ENCODE measurements at regions not wholly inside any gene's neighbourhood (a gene's known extent, or its start where the extent isn't known, plus 50 kb on each side); places are given as distances from the start of the nearest gene placed in this dataset.
A peak's percentile ranks its signal among the peaks of the same experiment; 100 is the strongest.

DNA sequence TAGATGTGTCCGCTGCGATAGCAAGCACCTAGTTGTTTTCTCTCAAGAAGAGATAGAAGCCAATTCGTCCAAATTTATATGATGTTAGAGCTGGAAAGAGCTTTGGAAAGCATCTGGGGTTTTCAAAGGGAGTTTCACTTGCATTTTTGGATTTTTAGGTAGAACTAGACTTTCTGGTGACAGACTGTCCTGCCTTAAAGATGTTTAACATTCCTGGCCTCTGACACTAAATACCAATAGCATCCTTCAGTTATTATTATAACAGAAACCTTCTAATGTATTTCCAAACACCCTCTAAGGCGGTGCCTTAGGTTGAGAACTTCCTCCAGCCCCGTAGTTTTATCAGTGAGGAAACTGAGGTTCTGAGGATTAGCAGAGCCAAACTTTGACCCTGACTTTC, 305.3 kb downstream of the SATB1 start:
- CTCF ChIA-PET, result no interaction called here
- no peak for DNase-seq (ENCODE audit: extremely low spot score)
- TF ChIP-seq NFRKB (IDR thresholded peaks at IDR 0.05) (no peak), SUZ12 (IDR thresholded peaks at IDR 0.05) (no peak), FOXA1 (IDR thresholded peaks at IDR 0.05) (no peak)
- TF ChIP-seq, protein P1, sequence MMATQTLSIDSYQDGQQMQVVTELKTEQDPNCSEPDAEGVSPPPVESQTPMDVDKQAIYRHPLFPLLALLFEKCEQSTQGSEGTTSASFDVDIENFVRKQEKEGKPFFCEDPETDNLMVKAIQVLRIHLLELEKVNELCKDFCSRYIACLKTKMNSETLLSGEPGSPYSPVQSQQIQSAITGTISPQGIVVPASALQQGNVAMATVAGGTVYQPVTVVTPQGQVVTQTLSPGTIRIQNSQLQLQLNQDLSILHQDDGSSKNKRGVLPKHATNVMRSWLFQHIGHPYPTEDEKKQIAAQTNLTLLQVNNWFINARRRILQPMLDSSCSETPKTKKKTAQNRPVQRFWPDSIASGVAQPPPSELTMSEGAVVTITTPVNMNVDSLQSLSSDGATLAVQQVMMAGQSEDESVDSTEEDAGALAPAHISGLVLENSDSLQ (IDR thresholded peaks at IDR 0.05), result no peak
- POLR2A ChIA-PET, result no interaction called here

DNA sequence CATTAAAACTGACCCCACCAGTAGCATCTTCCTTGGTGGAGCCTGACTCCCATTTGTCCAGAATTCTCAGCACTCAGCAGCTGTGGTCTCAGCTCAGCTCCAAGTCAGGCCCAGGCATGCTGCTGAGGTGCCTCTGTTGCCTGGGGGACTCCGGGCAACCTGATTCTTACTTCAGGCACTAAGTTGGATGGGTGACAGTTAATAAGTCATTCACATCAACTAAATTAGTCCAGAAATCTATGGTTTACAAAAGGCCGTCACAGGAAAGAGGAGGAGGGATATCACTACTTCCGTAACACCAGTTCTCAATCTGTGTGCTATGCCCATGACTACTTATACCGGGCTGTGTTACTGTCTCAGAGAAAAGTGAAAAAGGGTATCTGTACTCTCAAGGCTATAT, 310.2 kb downstream of the SATB1 start:
- no peak for DNase-seq (ENCODE audit: extremely low spot score)
- CTCF ChIA-PET, result no interaction called here
- POLR2A ChIA-PET, result no interaction called here
- TF ChIP-seq FOXM1 (IDR thresholded peaks at IDR 0.05; ENCODE audit: borderline replicate concordance) (no peak), L3MBTL2 (conservative IDR thresholded peaks at IDR 0.05) (no peak), ELF4 (IDR thresholded peaks at IDR 0.05) (no peak), ARNT (IDR thresholded peaks at IDR 0.05) (no peak), SUZ12 (IDR thresholded peaks at IDR 0.05) (no peak), CTBP1 (IDR thresholded peaks at IDR 0.05; ENCODE audit: borderline replicate concordance) (no peak), LEF1 (IDR thresholded peaks at IDR 0.05; ENCODE audit: borderline replicate concordance) (no peak), FOXA1 (IDR thresholded peaks at IDR 0.05) (no peak), SP1 (IDR thresholded peaks at IDR 0.05) (no peak), NFRKB (IDR thresholded peaks at IDR 0.05) (no peak)
- TF ChIP-seq, protein P1 (IDR thresholded peaks at IDR 0.05), result no peak

DNA sequence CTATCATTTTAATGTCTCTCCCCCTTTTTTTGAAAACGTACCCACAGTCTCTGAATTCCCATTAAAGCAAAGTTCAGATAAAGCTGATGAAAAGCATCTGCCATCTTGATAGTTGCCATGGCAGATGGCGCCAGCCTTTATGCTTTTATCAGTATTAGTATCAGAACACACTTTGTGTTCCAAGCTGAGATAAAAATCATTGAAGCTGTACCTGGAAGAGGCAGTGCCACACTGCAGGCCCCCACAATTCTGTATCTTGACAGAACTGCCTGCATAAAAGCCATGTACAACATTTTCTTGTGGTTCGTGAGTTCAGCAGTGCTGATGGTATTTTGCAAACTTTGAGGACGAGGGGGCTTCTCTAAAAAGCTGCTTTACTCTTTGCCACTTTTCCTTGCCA, 311.7 kb downstream of the SATB1 start:
- TF ChIP-seq ELF4 (IDR thresholded peaks at IDR 0.05), result no peak
- no peak for TF ChIP-seq CTBP1 (IDR thresholded peaks at IDR 0.05; ENCODE audit: borderline replicate concordance)
- no peak for TF ChIP-seq TARDBP (IDR thresholded peaks at IDR 0.05)
- no peak for TF ChIP-seq FOXK2 (IDR thresholded peaks at IDR 0.05)
- no peak for TF ChIP-seq L3MBTL2 (conservative IDR thresholded peaks at IDR 0.05)
- TF ChIP-seq NFRKB (IDR thresholded peaks at IDR 0.05), result no peak
- TF ChIP-seq BHLHE40 (IDR thresholded peaks at IDR 0.05; ENCODE audit: borderline replicate concordance), result no peak
- TF ChIP-seq SUZ12 (IDR thresholded peaks at IDR 0.05), result no peak
- no peak for TF ChIP-seq ARNT (IDR thresholded peaks at IDR 0.05)
- no peak for TF ChIP-seq ZNF384 (IDR thresholded peaks at IDR 0.05)
- no peak for TF ChIP-seq HDGF (IDR thresholded peaks at IDR 0.05; ENCODE audit: borderline replicate concordance)
- no peak for TF ChIP-seq LEF1 (IDR thresholded peaks at IDR 0.05; ENCODE audit: borderline replicate concordance)
- no peak for TF ChIP-seq FOXA1 (IDR thresholded peaks at IDR 0.05)
- TF ChIP-seq, protein P1 (IDR thresholded peaks at IDR 0.05), result no peak
- TF ChIP-seq FOXM1 (IDR thresholded peaks at IDR 0.05; ENCODE audit: borderline replicate concordance), result no peak
- ChIA-PET CTCF (no interaction called here), POLR2A (no interaction called here)
- no peak for DNase-seq (ENCODE audit: extremely low spot score)

DNA sequence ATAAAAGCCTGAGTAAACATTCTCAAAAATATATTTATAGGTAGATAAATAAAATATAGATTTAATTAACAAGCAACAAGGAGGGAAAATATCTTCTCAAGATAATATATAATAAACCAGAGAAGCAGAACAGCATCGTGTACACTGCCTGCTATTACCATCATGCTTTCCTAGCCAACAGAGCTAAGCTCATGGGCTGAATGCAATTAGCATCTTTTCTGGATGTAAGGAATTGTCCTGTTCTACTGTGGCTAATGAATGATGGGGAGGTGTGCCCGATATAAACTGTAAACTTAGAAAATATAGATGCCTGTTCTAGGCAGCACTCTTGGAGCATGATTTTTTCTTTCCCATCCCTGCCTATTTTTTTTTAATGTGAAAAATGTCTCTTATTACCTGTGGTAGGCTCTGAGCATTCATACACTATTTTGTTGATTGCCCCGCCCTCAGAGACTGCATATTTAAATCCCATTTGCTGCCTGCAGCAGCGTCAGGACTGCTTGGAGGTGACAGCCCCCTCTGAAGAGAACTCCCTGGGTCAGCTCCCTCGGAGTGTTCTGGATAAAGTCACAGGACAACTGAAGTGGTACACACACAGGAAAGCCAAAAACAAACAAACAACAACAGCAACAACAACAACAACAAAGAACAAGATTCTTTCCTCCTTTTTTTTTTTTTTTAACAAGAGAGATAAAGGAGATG, 312.3 kb downstream of the SATB1 start:
- CTCF ChIA-PET, result no interaction called here
- DNase-seq (ENCODE audit: extremely low spot score), result no peak
- POLR2A ChIA-PET, result no interaction called here
- TF ChIP-seq L3MBTL2 (conservative IDR thresholded peaks at IDR 0.05) (no peak), HDGF (IDR thresholded peaks at IDR 0.05; ENCODE audit: borderline replicate concordance) (no peak), ARNT (IDR thresholded peaks at IDR 0.05) (no peak), CTBP1 (IDR thresholded peaks at IDR 0.05; ENCODE audit: borderline replicate concordance) (no peak), BHLHE40 (IDR thresholded peaks at IDR 0.05; ENCODE audit: borderline replicate concordance) (no peak), ELF4 (IDR thresholded peaks at IDR 0.05) (no peak), FOXK2 (IDR thresholded peaks at IDR 0.05) (no peak), NFRKB (IDR thresholded peaks at IDR 0.05) (no peak), FOXM1 (IDR thresholded peaks at IDR 0.05; ENCODE audit: borderline replicate concordance) (no peak), ZNF384 (IDR thresholded peaks at IDR 0.05) (no peak), SUZ12 (IDR thresholded peaks at IDR 0.05) (no peak), SP1 (IDR thresholded peaks at IDR 0.05) (no peak)
- TF ChIP-seq, protein P1 (IDR thresholded peaks at IDR 0.05), result no peak

DNA sequence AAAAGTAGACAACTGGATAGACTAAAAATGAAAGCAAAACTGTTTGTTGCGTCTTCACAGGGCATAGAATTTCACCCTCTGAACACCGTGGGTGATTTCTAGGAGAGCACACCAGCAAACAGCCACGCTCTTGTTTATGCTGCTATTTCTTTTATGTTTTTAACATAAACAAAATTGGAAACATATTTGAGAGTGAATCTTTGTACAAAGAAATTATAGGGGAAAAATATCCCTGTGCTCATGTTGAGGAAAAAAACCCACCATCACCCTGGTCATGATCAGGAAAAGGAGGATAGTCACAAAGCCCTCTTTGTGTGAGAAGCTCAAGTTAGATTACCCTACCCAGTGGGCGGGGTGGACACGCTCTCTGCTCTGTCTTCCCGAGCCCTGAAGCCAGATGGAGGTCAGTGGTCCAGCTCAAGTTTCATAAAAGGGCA, 313.3 kb downstream of the SATB1 start:
- peak; percentile 19 for DNase-seq (ENCODE audit: extremely low spot score)
- TF ChIP-seq FOXK2 (IDR thresholded peaks at IDR 0.05), result no peak
- TF ChIP-seq FOXM1 (IDR thresholded peaks at IDR 0.05; ENCODE audit: borderline replicate concordance), result no peak
- no peak for TF ChIP-seq ZNF384 (IDR thresholded peaks at IDR 0.05)
- TF ChIP-seq BHLHE40 (IDR thresholded peaks at IDR 0.05; ENCODE audit: borderline replicate concordance), result no peak
- no peak for TF ChIP-seq HDGF (IDR thresholded peaks at IDR 0.05; ENCODE audit: borderline replicate concordance)
- TF ChIP-seq FOXA1 (IDR thresholded peaks at IDR 0.05), result no peak
- TF ChIP-seq SUZ12 (IDR thresholded peaks at IDR 0.05), result no peak
- no peak for TF ChIP-seq ELF4 (IDR thresholded peaks at IDR 0.05)
- TF ChIP-seq, protein P1 (IDR thresholded peaks at IDR 0.05), result no peak
- TF ChIP-seq L3MBTL2 (conservative IDR thresholded peaks at IDR 0.05), result no peak
- no peak for TF ChIP-seq NFRKB (IDR thresholded peaks at IDR 0.05)
- TF ChIP-seq ARNT (IDR thresholded peaks at IDR 0.05), result no peak
- CTCF ChIA-PET, result interaction anchor here (0.6 kb wide), 1 partner anchor 221 kb away, joined by 3 read pairs; no protein-coding TSS in a partner anchor
- POLR2A ChIA-PET, result no interaction called here

Measured in HEK293T (cell line).